Muscle of arm (tissue), 1 donor: ENCODE measurements at regions not wholly inside any gene's neighbourhood (a gene's known extent, or its start where the extent isn't known, plus 50 kb on each side); places are given as distances from the start of the nearest gene placed in this dataset.

ENCODE experiments used
- DNase-seq: peaks from one replicate; pipeline ENCODE4 v3.0.0-alpha.2; 2013

- no peak for DNase-seq
These were observed 57.8 kb upstream of the TARBP1 start for GRCh38 chr1:234536741-234537140.

- peak; percentile 75 for DNase-seq
These were observed 57.0 kb upstream of the TARBP1 start for GRCh38 chr1:234535763-234536515.

GRCh38 chr1:234535218-234535617, 56.2 kb upstream of the TARBP1 start:
- DNase-seq, result no peak

- peak; percentile 97 for DNase-seq
These were observed 55.2 kb upstream of the TARBP1 start for GRCh38 chr1:234533975-234534876.

GRCh38 chr1:234533034-234533891, 54.3 kb upstream of the TARBP1 start:
- peak; percentile 85 for DNase-seq

- no peak for DNase-seq
These were observed 53.5 kb upstream of the TARBP1 start for GRCh38 chr1:234532503-234532922.

GRCh38 chr1:234531151-234531635, 52.2 kb upstream of the TARBP1 start:
- DNase-seq, result no peak

- no peak for DNase-seq
These were observed 51.7 kb upstream of the TARBP1 start for GRCh38 chr1:234530672-234531071.

- DNase-seq, result no peak
These were observed 50.9 kb upstream of the TARBP1 start for GRCh38 chr1:234529950-234530237.

GRCh38 chr1:234529095-234529949, 50.3 kb upstream of the TARBP1 start:
- DNase-seq, result no peak
